Uterus (tissue), 2 donors: ENCODE measurements at regions not wholly inside any gene's neighbourhood (a gene's known extent, or its start where the extent isn't known, plus 50 kb on each side); places are given as distances from the start of the nearest gene placed in this dataset.

Source experiments
- POLR2A ChIP-seq, 2 donors: fragments of 450-650 bp; IDR thresholded peaks; one replicate each; pipeline ENCODE4 v1.6.1; 2016; ENCODE audit warnings: antibody characterized with exemption in 2 of 2, mild to moderate bottlenecking in 1 of 2, moderate library complexity in 1 of 2
- TF ChIP-seq, protein P1 (sequence below), 4 experiments: fragments of 200-600 bp in 2 of 4; fragments of 450-650 bp in 2 of 4; sonication (generic) in 2 of 4; IDR thresholded peaks; one replicate each; pipeline ENCODE4 v1.5.1; 2016 to 2019; ENCODE audit warnings: antibody characterized with exemption in 4 of 4, mild to moderate bottlenecking in 2 of 4, moderate library complexity in 1 of 4

DNA sequence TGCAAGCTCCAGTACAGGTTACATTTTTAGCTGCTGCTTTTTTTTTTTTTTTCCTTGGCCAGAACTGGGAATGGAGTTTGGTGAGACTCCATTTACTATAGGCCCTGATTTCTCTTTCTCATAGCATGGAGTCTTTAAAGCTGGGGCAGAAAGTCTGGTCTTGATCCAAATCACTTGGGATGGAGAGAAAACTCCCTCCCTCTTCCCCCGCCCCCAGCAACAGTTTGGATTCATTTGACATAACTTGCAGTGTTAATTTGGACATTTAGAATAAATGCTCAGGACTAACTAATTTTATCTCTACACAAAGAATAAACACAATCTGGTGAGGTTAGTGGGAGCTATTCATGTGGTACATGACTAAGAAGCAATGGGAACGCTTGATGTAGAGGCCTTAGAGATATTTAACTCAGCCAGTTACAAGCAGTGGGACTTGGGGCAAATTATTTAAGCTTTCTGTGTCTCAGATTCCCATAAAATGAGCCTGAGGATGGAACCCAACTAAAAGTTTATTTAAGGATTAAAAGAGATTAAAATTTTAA lies 107.3 kb upstream of the ARHGAP5 start:
- TF ChIP-seq, protein P1, sequence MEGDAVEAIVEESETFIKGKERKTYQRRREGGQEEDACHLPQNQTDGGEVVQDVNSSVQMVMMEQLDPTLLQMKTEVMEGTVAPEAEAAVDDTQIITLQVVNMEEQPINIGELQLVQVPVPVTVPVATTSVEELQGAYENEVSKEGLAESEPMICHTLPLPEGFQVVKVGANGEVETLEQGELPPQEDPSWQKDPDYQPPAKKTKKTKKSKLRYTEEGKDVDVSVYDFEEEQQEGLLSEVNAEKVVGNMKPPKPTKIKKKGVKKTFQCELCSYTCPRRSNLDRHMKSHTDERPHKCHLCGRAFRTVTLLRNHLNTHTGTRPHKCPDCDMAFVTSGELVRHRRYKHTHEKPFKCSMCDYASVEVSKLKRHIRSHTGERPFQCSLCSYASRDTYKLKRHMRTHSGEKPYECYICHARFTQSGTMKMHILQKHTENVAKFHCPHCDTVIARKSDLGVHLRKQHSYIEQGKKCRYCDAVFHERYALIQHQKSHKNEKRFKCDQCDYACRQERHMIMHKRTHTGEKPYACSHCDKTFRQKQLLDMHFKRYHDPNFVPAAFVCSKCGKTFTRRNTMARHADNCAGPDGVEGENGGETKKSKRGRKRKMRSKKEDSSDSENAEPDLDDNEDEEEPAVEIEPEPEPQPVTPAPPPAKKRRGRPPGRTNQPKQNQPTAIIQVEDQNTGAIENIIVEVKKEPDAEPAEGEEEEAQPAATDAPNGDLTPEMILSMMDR (IDR thresholded peaks at IDR 0.05), result no peak
- TF ChIP-seq POLR2A (IDR thresholded peaks at IDR 0.05), result no peak
